ENCODE measurements at regions not wholly inside any gene's neighbourhood (a gene's known extent, or its start where the extent isn't known, plus 50 kb on each side); places are given as distances from the start of the nearest gene placed in this dataset.

DNA sequence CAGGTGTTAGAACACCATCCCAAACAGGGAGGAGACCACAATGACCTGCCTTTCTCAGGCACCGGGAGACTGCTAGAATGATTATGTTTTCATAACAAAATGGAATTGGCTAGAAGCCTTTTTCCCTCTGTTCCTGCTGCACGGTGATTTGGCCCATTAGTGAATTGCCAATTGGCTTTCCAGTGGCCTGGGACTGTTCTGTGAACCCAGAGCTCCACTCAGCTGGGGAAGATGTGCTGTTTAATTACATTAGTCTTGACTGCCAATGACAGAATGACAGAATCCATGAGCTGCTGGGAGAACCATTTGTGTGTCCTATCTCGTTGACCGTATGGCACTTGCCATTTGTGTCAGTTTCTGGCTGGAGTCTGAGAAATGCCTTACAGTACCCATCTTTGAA, 242.9 kb downstream of the CDH11 start:
- TF ChIP-seq, protein P1, sequence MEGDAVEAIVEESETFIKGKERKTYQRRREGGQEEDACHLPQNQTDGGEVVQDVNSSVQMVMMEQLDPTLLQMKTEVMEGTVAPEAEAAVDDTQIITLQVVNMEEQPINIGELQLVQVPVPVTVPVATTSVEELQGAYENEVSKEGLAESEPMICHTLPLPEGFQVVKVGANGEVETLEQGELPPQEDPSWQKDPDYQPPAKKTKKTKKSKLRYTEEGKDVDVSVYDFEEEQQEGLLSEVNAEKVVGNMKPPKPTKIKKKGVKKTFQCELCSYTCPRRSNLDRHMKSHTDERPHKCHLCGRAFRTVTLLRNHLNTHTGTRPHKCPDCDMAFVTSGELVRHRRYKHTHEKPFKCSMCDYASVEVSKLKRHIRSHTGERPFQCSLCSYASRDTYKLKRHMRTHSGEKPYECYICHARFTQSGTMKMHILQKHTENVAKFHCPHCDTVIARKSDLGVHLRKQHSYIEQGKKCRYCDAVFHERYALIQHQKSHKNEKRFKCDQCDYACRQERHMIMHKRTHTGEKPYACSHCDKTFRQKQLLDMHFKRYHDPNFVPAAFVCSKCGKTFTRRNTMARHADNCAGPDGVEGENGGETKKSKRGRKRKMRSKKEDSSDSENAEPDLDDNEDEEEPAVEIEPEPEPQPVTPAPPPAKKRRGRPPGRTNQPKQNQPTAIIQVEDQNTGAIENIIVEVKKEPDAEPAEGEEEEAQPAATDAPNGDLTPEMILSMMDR (IDR thresholded peaks at IDR 0.05) = no peak
- no peak for TF ChIP-seq POLR2A (IDR thresholded peaks at IDR 0.05)

Data from uterus (tissue), 2 donors.